HPDE6-E6E7 (cell line): ENCODE measurements at regions not wholly inside any gene's neighbourhood (a gene's known extent, or its start where the extent isn't known, plus 50 kb on each side); places are given as distances from the start of the nearest gene placed in this dataset.
"Not testable (repeated sequence)": the region's sequence is repeated elsewhere in the genome, so short reads cannot be mapped to it uniquely, and the experiment has no call there.

Experiments
- DNase-seq: peaks from one replicate; pipeline ENCODE4 v3.0.0; 2011; ENCODE audit warnings: missing footprints; ENCODE audit errors: extremely low spot score

GRCh38 chr2:57698935-57699449, 347.6 kb upstream of the VRK2 start:
- no peak for DNase-seq

- no peak for DNase-seq
These were observed 345.2 kb upstream of the VRK2 start for GRCh38 chr2:57701391-57701791.

- no peak for DNase-seq
These were observed 343.2 kb upstream of the VRK2 start for GRCh38 chr2:57703407-57703806.

- not testable (repeated sequence) for DNase-seq
These were observed 338.8 kb upstream of the VRK2 start for GRCh38 chr2:57707794-57708193.

- no peak for DNase-seq
These were observed 334.6 kb upstream of the VRK2 start for GRCh38 chr2:57711991-57712390.

- peak; percentile 43 for DNase-seq
These were observed 325.6 kb upstream of the VRK2 start for GRCh38 chr2:57720728-57721627.

- no peak for DNase-seq
These were observed 321.2 kb upstream of the VRK2 start for GRCh38 chr2:57725337-57725947.

- no peak for DNase-seq
These were observed 320.3 kb upstream of the VRK2 start for GRCh38 chr2:57726294-57726693.

- DNase-seq, result no peak
These were observed 317.9 kb upstream of the VRK2 start for GRCh38 chr2:57728691-57729090.

GRCh38 chr2:57733956-57734355, 312.6 kb upstream of the VRK2 start:
- no peak for DNase-seq

GRCh38 chr2:57740891-57741290, 305.7 kb upstream of the VRK2 start:
- DNase-seq, result no peak

- DNase-seq, result no peak
These were observed 293.0 kb upstream of the VRK2 start for GRCh38 chr2:57753636-57754035.

GRCh38 chr2:57758686-57759085, 287.9 kb upstream of the VRK2 start:
- DNase-seq, result no peak

- no peak for DNase-seq
These were observed 287.5 kb upstream of the VRK2 start for GRCh38 chr2:57759131-57759530.

GRCh38 chr2:57759822-57760300, 286.7 kb upstream of the VRK2 start:
- peak; percentile 80 for DNase-seq

- no peak for DNase-seq
These were observed 286.2 kb upstream of the VRK2 start for GRCh38 chr2:57760381-57760801.

GRCh38 chr2:57776916-57777315, 269.7 kb upstream of the VRK2 start:
- no peak for DNase-seq

GRCh38 chr2:57782587-57782986, 264.0 kb upstream of the VRK2 start:
- no peak for DNase-seq

- no peak for DNase-seq
These were observed 253.3 kb upstream of the VRK2 start for GRCh38 chr2:57793310-57793709.

GRCh38 chr2:57796527-57796926, 250.1 kb upstream of the VRK2 start:
- DNase-seq, result no peak

- no peak for DNase-seq
These were observed 248.3 kb upstream of the VRK2 start for GRCh38 chr2:57798346-57798745.

- no peak for DNase-seq
These were observed 244.4 kb upstream of the VRK2 start for GRCh38 chr2:57802243-57802642.

GRCh38 chr2:57804971-57805370, 241.6 kb upstream of the VRK2 start:
- DNase-seq, result no peak
